Neural crest cell (in vitro differentiated cells): ENCODE measurements at regions not wholly inside any gene's neighbourhood (a gene's known extent, or its start where the extent isn't known, plus 50 kb on each side); places are given as distances from the start of the nearest gene placed in this dataset.
A peak's percentile ranks its signal among the peaks of the same experiment; 100 is the strongest.

Experiments
- DNase-seq: peaks from one replicate; pipeline ENCODE4 v3.0.0; 2021; ENCODE audit warnings: low read depth, mixed read lengths, low spot score
- H3K27ac Mint-ChIP-seq: one replicate; pipeline ENCODE4 v1.8.0; 2021; ENCODE audit warnings: mild to moderate bottlenecking, mixed read lengths; ENCODE audit not compliant: unreplicated experiment
- H3K27me3 Mint-ChIP-seq: 2 replicates; pipeline ENCODE4 v1.8.0; 2021; ENCODE audit warnings: low read depth, mild to moderate bottlenecking, mixed read lengths
- H3K36me3 Mint-ChIP-seq: 2 replicates; pipeline ENCODE4 v1.8.0; 2021; ENCODE audit warnings: low read depth, mild to moderate bottlenecking, mixed read lengths
- H3K4me1 Mint-ChIP-seq: 2 replicates; pipeline ENCODE4 v1.8.0; 2021; ENCODE audit warnings: mixed read lengths
- H3K4me3 Mint-ChIP-seq: one replicate; pipeline ENCODE4 v1.8.0; 2021; ENCODE audit warnings: mild to moderate bottlenecking, mixed read lengths
- H3K9me3 Mint-ChIP-seq: 2 replicates; pipeline ENCODE4 v1.8.0; 2021; ENCODE audit warnings: mixed read lengths
- CTCF ChIP-seq: fragments of 200-600 bp; sonication (generic); conservative IDR thresholded peaks from 2 replicates; pipeline ENCODE4 v1.5.0; 2021; ENCODE audit warnings: antibody characterized with exemption, mild to moderate bottlenecking

GRCh38 chr6:142686507-142686887 lies 258.5 kb downstream of the HIVEP2 start:
- Mint-ChIP-seq H3K4me1 (no peaks in the 10 kb centered on the region), H3K36me3 (no peaks in the 10 kb centered on the region), H3K9me3 (no peaks in the 10 kb centered on the region), H3K27ac (no peak overlapping the region), H3K27me3 (peaks cover under 1% of the 10 kb centered on the region), H3K4me3 (no peak overlapping the region)
- DNase-seq: no peak
- TF ChIP-seq CTCF: no peak

GRCh38 chr6:142692942-142693341 lies 252.0 kb downstream of the HIVEP2 start:
- peak; percentile 97 for TF ChIP-seq CTCF
- Mint-ChIP-seq H3K27me3 (peaks cover 10% of the 10 kb centered on the region), H3K4me3 (no peak overlapping the region), H3K4me1 (peaks cover 10% of the 10 kb centered on the region), H3K9me3 (no peaks in the 10 kb centered on the region), H3K36me3 (no peaks in the 10 kb centered on the region), H3K27ac (peak overlapping the region; percentile 70)
- peak; percentile 80 for DNase-seq

- H3K4me3 Mint-ChIP-seq: no peak overlapping the region
- no peaks in the 10 kb centered on the region for H3K9me3 Mint-ChIP-seq
- peaks cover 10% of the 10 kb centered on the region for H3K27me3 Mint-ChIP-seq
- peaks cover 13% of the 10 kb centered on the region for H3K4me1 Mint-ChIP-seq
- H3K36me3 Mint-ChIP-seq: no peaks in the 10 kb centered on the region
- no peak for TF ChIP-seq CTCF
- no peak for DNase-seq
- H3K27ac Mint-ChIP-seq: no peak overlapping the region
These were observed 251.5 kb downstream of the HIVEP2 start for GRCh38 chr6:142693441-142693840.

DNA sequence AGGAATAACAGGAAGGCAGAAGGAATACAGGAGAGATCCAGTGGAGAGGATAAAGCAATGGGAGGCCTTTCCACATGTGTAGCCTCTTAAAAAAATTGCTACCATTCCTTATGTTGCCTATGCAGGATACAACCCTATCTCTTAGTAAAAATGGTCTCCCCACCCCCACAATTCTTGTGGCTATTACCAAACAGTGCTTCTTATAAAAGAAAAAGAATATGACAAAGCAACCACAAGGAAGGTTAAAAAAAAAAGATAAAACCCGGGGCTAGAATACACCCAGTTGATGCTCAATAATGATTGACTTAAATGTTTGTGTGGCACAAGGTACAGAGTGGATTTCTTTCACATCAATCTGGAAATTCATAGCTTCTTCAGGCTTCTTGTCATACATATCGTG lies 250.9 kb downstream of the HIVEP2 start:
- Mint-ChIP-seq H3K27me3 (peaks cover 10% of the 10 kb centered on the region), H3K27ac (no peak overlapping the region), H3K9me3 (no peaks in the 10 kb centered on the region), H3K4me3 (no peak overlapping the region), H3K36me3 (no peaks in the 10 kb centered on the region), H3K4me1 (peaks cover 15% of the 10 kb centered on the region)
- DNase-seq: no peak
- no peak for TF ChIP-seq CTCF

DNA sequence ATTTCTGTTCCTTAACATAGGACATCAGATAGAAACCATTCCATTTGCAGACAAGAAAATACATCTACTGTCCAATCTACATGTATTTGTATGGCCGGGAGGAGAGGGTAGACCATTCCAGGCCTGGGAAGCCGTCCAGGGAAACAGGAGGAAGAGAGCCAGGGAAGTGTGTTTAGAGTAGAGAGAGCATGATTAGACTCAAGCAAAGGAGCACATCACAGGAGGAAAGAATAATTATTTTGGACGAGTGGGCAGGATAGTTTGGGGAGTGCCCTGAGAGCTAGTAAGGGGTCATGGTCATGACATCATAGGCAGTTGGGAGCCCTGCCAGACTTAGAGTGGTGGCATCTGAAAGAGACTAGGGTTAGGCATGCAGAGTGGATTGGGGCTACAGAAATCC lies 250.0 kb downstream of the HIVEP2 start:
- H3K27me3 Mint-ChIP-seq: peaks cover 10% of the 10 kb centered on the region

More for the DNA sequence above, 250.0 kb downstream of the HIVEP2 start:
- H3K9me3 Mint-ChIP-seq: no peaks in the 10 kb centered on the region
- no peak overlapping the region for H3K4me3 Mint-ChIP-seq
- peaks cover 15% of the 10 kb centered on the region for H3K4me1 Mint-ChIP-seq
- no peak for TF ChIP-seq CTCF
- DNase-seq: no peak
- no peak overlapping the region for H3K27ac Mint-ChIP-seq
- H3K36me3 Mint-ChIP-seq: no peaks in the 10 kb centered on the region
